ENCODE measurements at regions not wholly inside any gene's neighbourhood (a gene's known extent, or its start where the extent isn't known, plus 50 kb on each side); places are given as distances from the start of the nearest gene placed in this dataset.

DNA sequence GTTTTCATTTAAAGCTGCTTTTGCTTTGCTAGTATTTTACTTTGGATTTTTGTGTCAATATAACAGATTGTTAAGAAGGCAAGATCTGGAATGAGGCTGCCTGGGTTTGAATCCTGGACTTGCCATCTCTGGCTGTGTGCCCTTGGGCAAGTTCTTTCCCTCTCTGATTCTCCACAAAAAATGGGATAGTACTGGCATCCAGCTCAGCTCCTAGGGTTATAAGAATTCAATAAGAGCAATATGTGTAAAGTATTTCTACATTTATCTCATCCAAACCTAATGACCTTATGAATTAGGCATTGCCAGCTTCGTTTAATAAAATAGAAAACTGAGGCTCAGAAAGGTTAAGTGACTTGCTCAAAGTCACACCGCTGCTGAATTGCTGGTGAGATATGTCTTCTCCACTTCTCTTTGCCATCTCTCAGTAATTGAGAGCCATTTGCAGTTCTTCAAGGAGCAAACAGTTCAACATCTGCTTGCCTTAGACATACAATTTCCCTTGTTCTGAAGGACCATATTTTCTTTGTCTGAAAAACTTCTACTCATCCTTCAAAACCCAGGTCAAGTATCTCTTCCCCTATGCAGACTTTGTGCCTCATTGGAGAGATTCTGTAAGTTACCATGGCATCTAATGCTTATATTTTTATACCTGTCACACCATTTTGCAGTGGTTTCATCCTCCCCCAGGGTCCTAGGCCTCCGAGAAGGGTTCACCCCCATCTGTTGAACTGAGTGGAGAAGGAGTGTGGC, 80.8 kb upstream of the TLE3 start:
- TF ChIP-seq, protein P1, sequence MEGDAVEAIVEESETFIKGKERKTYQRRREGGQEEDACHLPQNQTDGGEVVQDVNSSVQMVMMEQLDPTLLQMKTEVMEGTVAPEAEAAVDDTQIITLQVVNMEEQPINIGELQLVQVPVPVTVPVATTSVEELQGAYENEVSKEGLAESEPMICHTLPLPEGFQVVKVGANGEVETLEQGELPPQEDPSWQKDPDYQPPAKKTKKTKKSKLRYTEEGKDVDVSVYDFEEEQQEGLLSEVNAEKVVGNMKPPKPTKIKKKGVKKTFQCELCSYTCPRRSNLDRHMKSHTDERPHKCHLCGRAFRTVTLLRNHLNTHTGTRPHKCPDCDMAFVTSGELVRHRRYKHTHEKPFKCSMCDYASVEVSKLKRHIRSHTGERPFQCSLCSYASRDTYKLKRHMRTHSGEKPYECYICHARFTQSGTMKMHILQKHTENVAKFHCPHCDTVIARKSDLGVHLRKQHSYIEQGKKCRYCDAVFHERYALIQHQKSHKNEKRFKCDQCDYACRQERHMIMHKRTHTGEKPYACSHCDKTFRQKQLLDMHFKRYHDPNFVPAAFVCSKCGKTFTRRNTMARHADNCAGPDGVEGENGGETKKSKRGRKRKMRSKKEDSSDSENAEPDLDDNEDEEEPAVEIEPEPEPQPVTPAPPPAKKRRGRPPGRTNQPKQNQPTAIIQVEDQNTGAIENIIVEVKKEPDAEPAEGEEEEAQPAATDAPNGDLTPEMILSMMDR (IDR thresholded peaks at IDR 0.05): no peak
- no peak for TF ChIP-seq POLR2A (IDR thresholded peaks at IDR 0.05)
